ENCODE measurements at regions not wholly inside any gene's neighbourhood (a gene's known extent, or its start where the extent isn't known, plus 50 kb on each side); places are given as distances from the start of the nearest gene placed in this dataset.
A peak's percentile ranks its signal among the peaks of the same experiment; 100 is the strongest.

GRCh38 chr5:54756301-54756700 lies 229.1 kb downstream of the ESM1 start:
- Histone ChIP-seq H3K27me3 (no peaks in the 10 kb centered on the region), H3K36me3 (no peaks in the 10 kb centered on the region), H3K4me3 (no peak overlapping the region), H3K9me3 (no peaks in the 10 kb centered on the region), H3K4me1 (peaks cover 0 to 34% (median 10%) of the 10 kb centered on the region in 4 donors), H3K27ac (no peak overlapping the region)
- DNase-seq: no peak
- TF ChIP-seq CTCF (IDR thresholded peaks at IDR 0.05): no peak
- intact Hi-C loops (cut with DNase I; ENCODE audit: low total_unique reads): no loop called here

GRCh38 chr5:54754878-54755277 lies 230.5 kb downstream of the ESM1 start:
- no peak for DNase-seq
- no peak for TF ChIP-seq CTCF (IDR thresholded peaks at IDR 0.05)
- Histone ChIP-seq H3K27ac (no peak overlapping the region), H3K36me3 (no peaks in the 10 kb centered on the region), H3K4me3 (no peak overlapping the region), H3K27me3 (no peaks in the 10 kb centered on the region), H3K4me1 (peaks cover 0 to 20% (median 2%) of the 10 kb centered on the region in 4 donors), H3K9me3 (no peaks in the 10 kb centered on the region)
- intact Hi-C loops (cut with DNase I; ENCODE audit: low total_unique reads): no loop called here

GRCh38 chr5:54754420-54754819 lies 231.0 kb downstream of the ESM1 start:
- H3K4me1 ChIP-seq: peaks cover 0 to 19% (median 2%) of the 10 kb centered on the region in 4 donors
- no peak for TF ChIP-seq CTCF (IDR thresholded peaks at IDR 0.05)
- H3K36me3 ChIP-seq: no peaks in the 10 kb centered on the region
- H3K9me3 ChIP-seq: no peaks in the 10 kb centered on the region
- H3K27ac ChIP-seq: no peak overlapping the region
- intact Hi-C loops (cut with DNase I; ENCODE audit: low total_unique reads): no loop called here
- DNase-seq: no peak
- H3K27me3 ChIP-seq: no peaks in the 10 kb centered on the region
- H3K4me3 ChIP-seq: no peak overlapping the region

- Histone ChIP-seq H3K9me3 (no peaks in the 10 kb centered on the region), H3K4me1 (peaks cover 0 to 19% (median 2%) of the 10 kb centered on the region in 4 donors), H3K4me3 (no peak overlapping the region), H3K27ac (no peak overlapping the region), H3K27me3 (no peaks in the 10 kb centered on the region), H3K36me3 (no peaks in the 10 kb centered on the region)
- DNase-seq: no peak
- no peak for TF ChIP-seq CTCF (IDR thresholded peaks at IDR 0.05)
- intact Hi-C loops (cut with DNase I; ENCODE audit: low total_unique reads): no loop called here
Measured at GRCh38 chr5:54753753-54754152, 231.6 kb downstream of the ESM1 start.

GRCh38 chr5:54753034-54753433 lies 232.4 kb downstream of the ESM1 start:
- Histone ChIP-seq H3K4me1 (peaks cover 0 to 19% (median 2%) of the 10 kb centered on the region in 4 donors), H3K36me3 (no peaks in the 10 kb centered on the region), H3K4me3 (no peak overlapping the region), H3K27me3 (no peaks in the 10 kb centered on the region), H3K27ac (peak overlapping the region in 1 of 2 donors; percentile 15), H3K9me3 (no peaks in the 10 kb centered on the region)
- no peak for DNase-seq
- intact Hi-C loops (cut with DNase I; ENCODE audit: low total_unique reads): no loop called here
- TF ChIP-seq CTCF (IDR thresholded peaks at IDR 0.05): no peak

- Histone ChIP-seq H3K27me3 (no peaks in the 10 kb centered on the region), H3K9me3 (no peaks in the 10 kb centered on the region), H3K27ac (no peak overlapping the region), H3K36me3 (no peaks in the 10 kb centered on the region), H3K4me1 (peaks cover 0 to 19% (median 7%) of the 10 kb centered on the region in 4 donors), H3K4me3 (no peak overlapping the region)
- TF ChIP-seq CTCF (IDR thresholded peaks at IDR 0.05): no peak
- no peak for DNase-seq
- intact Hi-C loops (cut with DNase I; ENCODE audit: low total_unique reads): no loop called here
Measured at GRCh38 chr5:54748527-54748926, 231.0 kb downstream of the SNX18 start.
